RWPE2 (cell line): ENCODE measurements at regions not wholly inside any gene's neighbourhood (a gene's known extent, or its start where the extent isn't known, plus 50 kb on each side); places are given as distances from the start of the nearest gene placed in this dataset.

Experiments
- ATAC-seq: fragments of 200-7000 bp; cut with Tn5 transposase; 3 replicates; pipeline ENCODE4 v1.9.1; 2021; ENCODE audit warnings: low read depth
- DNase-seq: peaks from one replicate; pipeline ENCODE4 v3.0.0-alpha.2; 2020; ENCODE audit warnings: low spot score
- H3K27ac ChIP-seq: fragments of 450-650 bp; 2 replicates; pipeline ENCODE4 v1.5.1; 2017; ENCODE audit warnings: mild to moderate bottlenecking; ENCODE audit not compliant: poor library complexity, severe bottlenecking
- H3K27me3 ChIP-seq: fragments of 250-450 bp; sonication (Bioruptor Pico); 2 replicates; pipeline ENCODE4 v1.5.1; 2021; ENCODE audit warnings: mild to moderate bottlenecking, moderate library complexity; ENCODE audit not compliant: insufficient read depth, poor library complexity, severe bottlenecking
- H3K36me3 ChIP-seq: fragments of 250-450 bp; sonication (Bioruptor Pico); 2 replicates; pipeline ENCODE4 v1.5.1; 2020; ENCODE audit warnings: low read depth, mild to moderate bottlenecking, moderate library complexity
- H3K4me1 ChIP-seq: fragments of 250-450 bp; sonication (Bioruptor Pico); 2 replicates; pipeline ENCODE4 v1.5.1; 2021; ENCODE audit warnings: mild to moderate bottlenecking, moderate library complexity; ENCODE audit not compliant: insufficient read depth, poor library complexity, severe bottlenecking
- H3K4me3 ChIP-seq: fragments of 250-450 bp; sonication (Bioruptor Pico); 2 replicates; pipeline ENCODE4 v1.5.1; 2021; ENCODE audit warnings: mild to moderate bottlenecking, moderate library complexity; ENCODE audit not compliant: severe bottlenecking
- H3K9me3 ChIP-seq: fragments of 250-450 bp; sonication (Bioruptor Pico); 2 replicates; pipeline ENCODE4 v1.5.1; 2021; ENCODE audit warnings: mild to moderate bottlenecking, moderate library complexity; ENCODE audit not compliant: severe bottlenecking
- CTCF ChIP-seq: fragments of 450-650 bp; IDR thresholded peaks from one replicate; pipeline ENCODE4 v1.5.1; 2017; ENCODE audit warnings: mild to moderate bottlenecking, moderate library complexity; ENCODE audit not compliant: poor library complexity, severe bottlenecking

GRCh38 chr14:50020799-50021198, 95.6 kb downstream of the VCPKMT start:
- ATAC-seq (no peak), DNase-seq (no peak)
- H3K27me3 ChIP-seq, result no peaks in the 10 kb centered on the region
- no peak overlapping the region for H3K4me3 ChIP-seq
- TF ChIP-seq CTCF, result no peak
- H3K9me3 ChIP-seq, result peaks cover 9% of the 10 kb centered on the region
- H3K36me3 ChIP-seq, result no peaks in the 10 kb centered on the region
- no peak overlapping the region for H3K27ac ChIP-seq
- peaks cover 25% of the 10 kb centered on the region for H3K4me1 ChIP-seq

GRCh38 chr14:50021261-50022031, 94.9 kb downstream of the VCPKMT start:
- DNase-seq (no peak), ATAC-seq (no peak)
- H3K4me3 ChIP-seq, result no peak overlapping the region
- no peak for TF ChIP-seq CTCF
- no peaks in the 10 kb centered on the region for H3K36me3 ChIP-seq
- no peak overlapping the region for H3K27ac ChIP-seq
- no peaks in the 10 kb centered on the region for H3K27me3 ChIP-seq
- H3K4me1 ChIP-seq, result peaks cover 25% of the 10 kb centered on the region
- H3K9me3 ChIP-seq, result peaks cover 12% of the 10 kb centered on the region

- Histone ChIP-seq H3K4me1 (peaks cover 25% of the 10 kb centered on the region), H3K4me3 (no peak overlapping the region), H3K9me3 (peaks cover 12% of the 10 kb centered on the region), H3K27me3 (no peaks in the 10 kb centered on the region), H3K36me3 (no peaks in the 10 kb centered on the region), H3K27ac (peak overlapping the region; percentile 83)
- ATAC-seq, result no peak
- DNase-seq, result no peak
- TF ChIP-seq CTCF, result no peak
Measured at GRCh38 chr14:50022661-50023060, 93.7 kb downstream of the VCPKMT start.

- H3K4me3 ChIP-seq, result no peak overlapping the region
Measured at GRCh38 chr14:50023671-50024490, 92.5 kb downstream of the VCPKMT start.

More at GRCh38 chr14:50023671-50024490, 92.5 kb downstream of the VCPKMT start:
- Histone ChIP-seq H3K36me3 (no peaks in the 10 kb centered on the region), H3K27ac (peak overlapping the region; percentile 83), H3K9me3 (peaks cover 12% of the 10 kb centered on the region), H3K4me1 (peaks cover 13% of the 10 kb centered on the region), H3K27me3 (no peaks in the 10 kb centered on the region)
- peak; percentile 82 for ATAC-seq
- no peak for TF ChIP-seq CTCF
- DNase-seq, result no peak
